SK-N-SH treated with all-trans-retinoic acid at 6 μM for 48 hours (cell line): ENCODE measurements at regions not wholly inside any gene's neighbourhood (a gene's known extent, or its start where the extent isn't known, plus 50 kb on each side); places are given as distances from the start of the nearest gene placed in this dataset.

Source experiments
- ATAC-seq: fragments of 200-7000 bp; cut with Tn5 transposase; 3 replicates; pipeline ENCODE4 v1.9.1; 2020; ENCODE audit warnings: mild to moderate bottlenecking, moderate library complexity
- BACH2 ChIP-seq: fragments of 250-450 bp; sonication (Bioruptor Pico); IDR thresholded peaks from 2 replicates; pipeline ENCODE4 v1.9.0; 2021; ENCODE audit warnings: mild to moderate bottlenecking, borderline replicate concordance
- CSDC2 ChIP-seq: fragments of 250-450 bp; sonication (Bioruptor Pico); IDR thresholded peaks from 2 replicates; pipeline ENCODE4 v1.5.0; 2020; ENCODE audit warnings: mild to moderate bottlenecking, moderate library complexity
- ESRRG ChIP-seq: fragments of 250-450 bp; sonication (Bioruptor Pico); IDR thresholded peaks from 2 replicates; pipeline ENCODE4 v1.6.1; 2021; ENCODE audit warnings: mild to moderate bottlenecking
- GLIS3 ChIP-seq: fragments of 250-450 bp; sonication (Bioruptor Pico); IDR thresholded peaks from 2 replicates; pipeline ENCODE4 v1.5.0; 2020; ENCODE audit warnings: mild to moderate bottlenecking, moderate library complexity
- ISL1 ChIP-seq: fragments of 250-450 bp; sonication (Bioruptor Pico); IDR thresholded peaks from 2 replicates; pipeline ENCODE4 v2.1.2; 2022; ENCODE audit warnings: mild to moderate bottlenecking, moderate library complexity
- PATZ1 ChIP-seq: fragments of 250-450 bp; sonication (Bioruptor Pico); IDR thresholded peaks from 2 replicates; pipeline ENCODE4 v1.8.0; 2020; ENCODE audit warnings: mild to moderate bottlenecking, moderate library complexity, borderline replicate concordance
- PPARA ChIP-seq: fragments of 250-450 bp; sonication (Bioruptor Pico); IDR thresholded peaks from 2 replicates; pipeline ENCODE4 v1.5.0; 2020; ENCODE audit warnings: mild to moderate bottlenecking, borderline replicate concordance
- RARB ChIP-seq: fragments of 250-450 bp; sonication (Bioruptor Pico); IDR thresholded peaks from 2 replicates; pipeline ENCODE4 v1.8.0; 2021; ENCODE audit warnings: mild to moderate bottlenecking, moderate library complexity
- SNAI2 ChIP-seq: fragments of 250-450 bp; sonication (Bioruptor Pico); IDR thresholded peaks from 2 replicates; pipeline ENCODE4 v1.5.0; 2020; ENCODE audit warnings: mild to moderate bottlenecking, moderate library complexity
- TCF4 ChIP-seq: fragments of 250-450 bp; sonication (Bioruptor Pico); IDR thresholded peaks from 2 replicates; pipeline ENCODE4 v1.8.0; 2021; ENCODE audit warnings: mild to moderate bottlenecking, moderate library complexity, borderline replicate concordance
- TOX ChIP-seq: fragments of 250-450 bp; sonication (Bioruptor Pico); IDR thresholded peaks from 2 replicates; pipeline ENCODE4 v1.8.0; 2021; ENCODE audit warnings: mild to moderate bottlenecking, moderate library complexity, borderline replicate concordance
- TSHZ2 ChIP-seq: fragments of 250-450 bp; sonication (Bioruptor Pico); IDR thresholded peaks from 2 replicates; pipeline ENCODE4 v1.5.0; 2020; ENCODE audit warnings: mild to moderate bottlenecking, moderate library complexity
- ZC3H10 ChIP-seq: fragments of 250-450 bp; sonication (Bioruptor Pico); IDR thresholded peaks from 2 replicates; pipeline ENCODE4 v1.5.1; 2021; ENCODE audit warnings: mild to moderate bottlenecking, moderate library complexity
- ZFP30 ChIP-seq: fragments of 450-650 bp; formaldehyde crosslinking; IDR thresholded peaks from 2 replicates; pipeline ENCODE4 v1.5.0; 2022; ENCODE audit warnings: mild to moderate bottlenecking, moderate library complexity
- ZNF70 ChIP-seq: fragments of 450-650 bp; formaldehyde crosslinking; IDR thresholded peaks from 2 replicates; pipeline ENCODE4 v1.5.0; 2020; ENCODE audit warnings: mild to moderate bottlenecking, moderate library complexity
- ZNF8 ChIP-seq: fragments of 450-650 bp; formaldehyde crosslinking; IDR thresholded peaks from 2 replicates; pipeline ENCODE4 v1.5.0; 2020; ENCODE audit warnings: mild to moderate bottlenecking, moderate library complexity
- TF ChIP-seq, protein P1 (sequence below): fragments of 250-450 bp; sonication (Bioruptor Pico); IDR thresholded peaks from 2 replicates; pipeline ENCODE4 v1.8.0; 2021; ENCODE audit warnings: low read depth, mild to moderate bottlenecking, moderate library complexity, borderline replicate concordance
- TF ChIP-seq, protein P2 (sequence below): fragments of 250-450 bp; sonication (Bioruptor Pico); IDR thresholded peaks from 2 replicates; pipeline ENCODE4 v1.5.1; 2021; ENCODE audit warnings: mild to moderate bottlenecking, moderate library complexity
- TF ChIP-seq, protein P3 (sequence below): fragments of 250-450 bp; sonication (Bioruptor Pico); IDR thresholded peaks from 2 replicates; pipeline ENCODE4 v1.5.1; 2020; ENCODE audit warnings: low read depth, mild to moderate bottlenecking, moderate library complexity

GRCh38 chr7:23909426-23909825, 199.4 kb downstream of the STK31 start (continued):
- no peak for TF ChIP-seq TSHZ2 (CRISPR knock-in tag)
- no peak for TF ChIP-seq SNAI2 (CRISPR knock-in tag)

DNA sequence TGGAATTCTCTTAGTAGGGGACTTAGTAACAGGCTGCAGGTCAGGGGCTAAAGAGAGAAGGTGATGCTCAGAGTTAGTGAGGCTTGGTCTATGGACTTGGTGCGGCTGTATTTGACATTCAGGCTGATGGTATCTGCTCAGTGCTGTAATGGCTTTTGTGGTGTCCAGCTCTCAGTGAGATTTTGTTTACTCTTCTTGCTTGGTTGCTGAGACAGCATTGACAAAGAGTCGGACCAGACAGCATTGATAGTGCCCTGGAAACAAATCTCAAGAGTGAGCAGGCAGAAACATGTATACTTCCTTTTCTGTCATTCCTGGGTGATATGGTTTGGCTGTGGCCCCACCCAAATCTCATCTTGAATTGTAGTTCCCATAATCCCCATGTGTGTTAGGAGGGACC, 202.0 kb downstream of the STK31 start:
- no peak for TF ChIP-seq ZNF70 (CRISPR knock-in tag)
- no peak for TF ChIP-seq GLIS3
- no peak for TF ChIP-seq TCF4 (CRISPR knock-in tag)
- TF ChIP-seq, protein P1, sequence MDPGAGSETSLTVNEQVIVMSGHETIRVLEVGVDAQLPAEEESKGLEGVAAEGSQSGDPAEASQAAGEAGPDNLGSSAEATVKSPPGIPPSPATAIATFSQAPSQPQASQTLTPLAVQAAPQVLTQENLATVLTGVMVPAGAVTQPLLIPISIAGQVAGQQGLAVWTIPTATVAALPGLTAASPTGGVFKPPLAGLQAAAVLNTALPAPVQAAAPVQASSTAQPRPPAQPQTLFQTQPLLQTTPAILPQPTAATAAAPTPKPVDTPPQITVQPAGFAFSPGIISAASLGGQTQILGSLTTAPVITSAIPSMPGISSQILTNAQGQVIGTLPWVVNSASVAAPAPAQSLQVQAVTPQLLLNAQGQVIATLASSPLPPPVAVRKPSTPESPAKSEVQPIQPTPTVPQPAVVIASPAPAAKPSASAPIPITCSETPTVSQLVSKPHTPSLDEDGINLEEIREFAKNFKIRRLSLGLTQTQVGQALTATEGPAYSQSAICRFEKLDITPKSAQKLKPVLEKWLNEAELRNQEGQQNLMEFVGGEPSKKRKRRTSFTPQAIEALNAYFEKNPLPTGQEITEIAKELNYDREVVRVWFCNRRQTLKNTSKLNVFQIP (CRISPR knock-in tag), result no peak
- no peak for TF ChIP-seq PATZ1
- TF ChIP-seq ZFP30, result no peak
- no peak for TF ChIP-seq SNAI2 (CRISPR knock-in tag)
- no peak for TF ChIP-seq ISL1 (CRISPR knock-in tag)
- no peak for TF ChIP-seq BACH2 (CRISPR knock-in tag)
- no peak for TF ChIP-seq TSHZ2 (CRISPR knock-in tag)
- no peak for TF ChIP-seq ZNF8 (CRISPR knock-in tag)
- no peak for TF ChIP-seq TOX
- TF ChIP-seq, protein P2, sequence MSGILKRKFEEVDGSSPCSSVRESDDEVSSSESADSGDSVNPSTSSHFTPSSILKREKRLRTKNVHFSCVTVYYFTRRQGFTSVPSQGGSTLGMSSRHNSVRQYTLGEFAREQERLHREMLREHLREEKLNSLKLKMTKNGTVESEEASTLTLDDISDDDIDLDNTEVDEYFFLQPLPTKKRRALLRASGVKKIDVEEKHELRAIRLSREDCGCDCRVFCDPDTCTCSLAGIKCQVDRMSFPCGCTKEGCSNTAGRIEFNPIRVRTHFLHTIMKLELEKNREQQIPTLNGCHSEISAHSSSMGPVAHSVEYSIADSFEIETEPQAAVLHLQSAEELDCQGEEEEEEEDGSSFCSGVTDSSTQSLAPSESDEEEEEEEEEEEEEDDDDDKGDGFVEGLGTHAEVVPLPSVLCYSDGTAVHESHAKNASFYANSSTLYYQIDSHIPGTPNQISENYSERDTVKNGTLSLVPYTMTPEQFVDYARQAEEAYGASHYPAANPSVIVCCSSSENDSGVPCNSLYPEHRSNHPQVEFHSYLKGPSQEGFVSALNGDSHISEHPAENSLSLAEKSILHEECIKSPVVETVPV (CRISPR knock-in tag), result no peak
- no peak for TF ChIP-seq ESRRG (CRISPR knock-in tag)
- no peak for TF ChIP-seq RARB (CRISPR knock-in tag)
- TF ChIP-seq CSDC2, result no peak
- TF ChIP-seq, protein P3, sequence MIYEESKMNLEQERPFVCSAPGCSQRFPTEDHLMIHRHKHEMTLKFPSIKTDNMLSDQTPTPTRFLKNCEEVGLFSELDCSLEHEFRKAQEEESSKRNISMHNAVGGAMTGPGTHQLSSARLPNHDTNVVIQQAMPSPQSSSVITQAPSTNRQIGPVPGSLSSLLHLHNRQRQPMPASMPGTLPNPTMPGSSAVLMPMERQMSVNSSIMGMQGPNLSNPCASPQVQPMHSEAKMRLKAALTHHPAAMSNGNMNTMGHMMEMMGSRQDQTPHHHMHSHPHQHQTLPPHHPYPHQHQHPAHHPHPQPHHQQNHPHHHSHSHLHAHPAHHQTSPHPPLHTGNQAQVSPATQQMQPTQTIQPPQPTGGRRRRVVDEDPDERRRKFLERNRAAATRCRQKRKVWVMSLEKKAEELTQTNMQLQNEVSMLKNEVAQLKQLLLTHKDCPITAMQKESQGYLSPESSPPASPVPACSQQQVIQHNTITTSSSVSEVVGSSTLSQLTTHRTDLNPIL (CRISPR knock-in tag), result no peak
- TF ChIP-seq ZC3H10, result no peak
- no peak for ATAC-seq

DNA sequence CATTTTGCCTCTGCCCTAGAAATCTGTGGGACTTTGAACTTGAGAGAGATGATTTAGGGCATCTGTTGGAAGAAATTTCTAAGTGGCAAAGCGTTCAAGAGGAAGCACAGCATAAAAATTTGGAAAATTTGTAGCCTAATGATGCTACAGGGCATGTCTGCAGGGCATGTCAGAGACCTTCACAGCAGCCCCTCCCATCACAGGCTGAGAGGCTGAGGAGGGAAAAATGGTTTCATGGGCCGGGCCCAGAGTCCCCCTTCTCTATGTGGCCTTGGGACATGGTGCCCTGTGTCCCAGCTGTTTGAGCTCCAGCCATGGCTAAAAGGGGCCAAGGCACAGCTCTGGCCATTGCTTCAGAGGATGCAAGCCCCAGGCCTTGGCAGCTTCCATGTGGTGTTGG, 203.0 kb downstream of the STK31 start:
- no peak for TF ChIP-seq ESRRG (CRISPR knock-in tag)
- no peak for TF ChIP-seq PPARA (CRISPR knock-in tag)
- no peak for TF ChIP-seq ZFP30
- no peak for TF ChIP-seq ZNF70 (CRISPR knock-in tag)
- no peak for TF ChIP-seq TCF4 (CRISPR knock-in tag)
- no peak for TF ChIP-seq ZC3H10
- TF ChIP-seq, protein P2 (CRISPR knock-in tag), result no peak
- TF ChIP-seq, protein P1 (CRISPR knock-in tag), result no peak
- no peak for ATAC-seq
